ENCODE measurements at regions not wholly inside any gene's neighbourhood (a gene's known extent, or its start where the extent isn't known, plus 50 kb on each side); places are given as distances from the start of the nearest gene placed in this dataset.

GRCh38 chr5:92599217-92599810 is 981.7 kb downstream of the NR2F1-AS1 start:
- DNase-seq = no peak

- DNase-seq = no peak
These were observed 987.0 kb downstream of the NR2F1-AS1 start for GRCh38 chr5:92594031-92594430.

DNA sequence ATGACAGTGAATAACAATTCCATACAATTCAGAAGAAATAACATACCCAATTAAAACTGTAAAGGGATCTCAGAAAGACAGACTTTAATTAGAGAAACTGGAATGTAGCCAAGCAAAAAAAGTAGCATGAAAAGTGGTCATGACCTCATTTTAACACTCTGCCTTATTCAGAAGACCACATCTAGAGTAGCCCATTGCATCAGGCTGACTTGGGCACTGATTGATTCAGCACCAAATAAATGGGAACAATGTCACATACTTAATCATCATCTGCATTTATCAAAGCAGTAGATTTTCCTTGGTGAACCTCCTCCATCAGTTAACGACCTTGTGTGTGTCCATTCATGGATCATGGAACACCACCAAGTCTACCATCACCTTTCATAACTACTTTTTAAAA is 992.1 kb downstream of the NR2F1-AS1 start:
- no peak for DNase-seq

DNA sequence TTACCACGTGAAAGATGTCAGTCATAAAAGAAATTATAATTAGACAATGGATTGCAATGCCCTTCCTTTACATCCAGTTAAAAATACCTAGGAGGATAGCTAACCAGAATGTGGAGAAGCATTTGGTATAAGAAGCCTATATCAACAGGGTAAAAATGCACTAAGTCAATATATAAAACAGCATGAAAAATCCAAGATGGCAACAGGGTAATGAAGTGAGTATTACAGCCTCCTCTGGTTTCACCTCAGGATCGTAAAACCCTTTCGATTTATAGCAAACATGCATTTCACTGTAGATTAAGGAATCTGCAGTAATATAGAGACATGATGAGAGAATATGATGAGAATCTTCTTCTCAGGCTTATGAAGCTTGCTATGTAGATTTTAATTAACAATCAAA is 999.3 kb downstream of the NR2F1-AS1 start:
- no peak for DNase-seq

DNA sequence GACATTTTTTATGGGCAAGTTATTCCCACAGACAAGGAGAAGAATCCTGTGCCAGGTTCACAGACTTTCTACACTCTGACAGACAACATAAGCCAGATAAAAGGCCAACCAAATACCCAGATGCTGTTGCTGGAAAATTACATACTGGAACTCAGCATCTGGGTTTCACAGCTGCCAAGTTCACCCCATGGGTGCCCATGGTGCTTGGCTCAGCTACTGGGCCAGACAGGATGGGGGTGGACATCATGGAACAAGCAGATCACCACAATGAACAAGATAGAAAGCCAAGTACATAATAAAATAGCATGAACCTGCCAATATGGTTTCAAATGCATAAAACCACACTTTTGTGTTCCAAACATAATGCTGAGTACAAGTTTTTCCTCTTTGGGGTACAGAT is 999.8 kb downstream of the NR2F1-AS1 start:
- DNase-seq = no peak

DNA sequence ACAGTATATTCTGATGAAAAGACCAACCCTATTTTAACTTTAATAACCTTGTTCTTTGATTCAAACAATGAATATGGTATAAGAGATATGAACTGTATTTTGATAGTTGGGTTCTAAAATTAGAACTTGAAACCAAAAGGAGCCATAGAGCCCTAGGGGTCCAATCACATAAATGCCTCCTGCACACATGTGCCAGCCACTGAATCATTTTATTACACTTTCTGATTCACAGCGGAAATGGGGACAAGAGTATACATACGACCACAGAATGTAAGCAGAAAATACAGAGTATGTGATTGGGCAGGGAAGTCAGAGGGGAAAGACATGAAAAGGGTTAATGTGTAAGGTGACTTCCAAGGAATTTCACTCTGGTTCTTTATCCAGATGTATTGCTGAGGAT is 1000.2 kb downstream of the NR2F1-AS1 start:
- peak; percentile 4 for DNase-seq

- DNase-seq = no peak
These were observed 1007.0 kb downstream of the NR2F1-AS1 start for GRCh38 chr5:92574023-92574422.

GRCh38 chr5:92568522-92568921 is 1012.5 kb downstream of the NR2F1-AS1 start:
- DNase-seq = no peak

DNA sequence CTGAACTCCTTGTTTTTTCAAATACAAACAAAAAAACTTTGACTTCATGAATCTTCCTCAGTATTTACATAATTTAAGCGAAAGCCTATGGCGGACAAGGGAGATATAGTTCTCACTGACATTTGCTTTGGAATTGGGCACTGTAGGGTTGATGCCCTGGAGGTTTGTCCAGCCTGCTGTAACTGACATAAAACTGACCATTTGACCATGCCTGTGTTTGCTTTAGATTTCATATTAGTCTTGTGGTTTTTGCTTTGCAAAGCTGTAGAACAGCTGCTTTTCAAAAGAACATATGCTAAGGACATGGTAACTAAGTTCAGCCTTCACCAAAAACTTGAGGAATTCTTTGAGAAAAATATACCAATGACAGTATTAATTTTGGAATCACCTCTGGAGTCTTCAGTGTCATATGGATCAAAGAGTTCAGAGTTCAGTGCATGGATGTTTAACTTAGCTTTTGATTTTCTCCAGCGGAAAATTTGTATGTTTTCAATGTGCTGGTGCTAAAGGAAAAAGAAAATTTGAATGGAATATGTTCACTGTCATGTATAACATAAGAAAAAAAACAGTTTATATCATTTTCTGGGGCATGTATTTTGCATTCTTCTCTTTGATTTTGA is 1013.1 kb downstream of the NR2F1-AS1 start:
- DNase-seq = no peak

DNA sequence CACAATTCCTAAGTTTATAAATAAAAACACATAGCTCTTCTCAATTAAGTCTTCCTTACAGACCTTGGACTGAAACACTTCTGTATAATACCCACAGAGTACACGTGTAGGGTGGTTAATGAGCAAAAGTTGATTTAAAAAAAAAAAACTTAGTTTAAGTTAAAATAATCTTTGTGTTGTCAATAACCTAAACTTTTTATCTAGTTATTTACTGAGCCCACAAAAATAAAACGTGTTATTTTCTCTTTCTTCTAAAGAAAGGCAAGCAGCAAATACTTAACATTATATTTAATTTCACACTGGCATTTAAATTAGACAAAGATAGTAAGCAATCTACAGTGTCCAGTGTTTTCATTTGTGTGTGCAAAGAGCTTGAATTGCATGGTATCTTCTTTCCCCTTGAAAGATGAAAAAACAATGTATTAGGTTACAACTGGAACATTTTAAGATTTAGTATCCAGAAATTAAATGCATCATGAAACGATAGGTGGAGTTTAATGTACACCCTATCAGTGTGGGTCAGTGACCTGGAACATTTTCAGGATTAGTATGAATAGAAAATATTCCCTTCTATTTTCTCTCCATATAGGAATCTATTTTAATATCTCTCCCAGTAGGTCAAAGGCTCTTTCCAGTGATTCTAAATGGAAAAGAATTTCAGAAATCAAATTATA is 1014.8 kb downstream of the NR2F1-AS1 start:
- no peak for DNase-seq

DNA sequence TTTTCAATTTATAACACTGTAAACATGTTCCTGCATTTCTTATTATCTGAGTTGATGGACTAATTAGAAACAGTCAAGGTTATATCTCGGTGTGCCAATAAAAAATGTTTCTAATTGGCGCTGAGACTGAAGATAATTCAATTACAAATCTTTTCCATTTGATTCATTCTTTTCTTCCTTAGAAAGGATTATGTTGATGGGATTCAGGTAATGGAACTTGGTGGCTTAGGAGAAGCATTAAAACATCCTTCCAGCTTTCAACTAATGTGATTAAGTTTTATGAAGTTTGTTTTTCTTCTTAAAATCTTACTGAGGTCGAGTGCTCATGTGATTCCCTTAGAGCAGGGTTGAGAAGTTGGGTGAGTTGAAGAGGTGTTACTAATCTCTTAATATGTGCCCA is 1015.3 kb downstream of the NR2F1-AS1 start:
- DNase-seq = no peak

DNA sequence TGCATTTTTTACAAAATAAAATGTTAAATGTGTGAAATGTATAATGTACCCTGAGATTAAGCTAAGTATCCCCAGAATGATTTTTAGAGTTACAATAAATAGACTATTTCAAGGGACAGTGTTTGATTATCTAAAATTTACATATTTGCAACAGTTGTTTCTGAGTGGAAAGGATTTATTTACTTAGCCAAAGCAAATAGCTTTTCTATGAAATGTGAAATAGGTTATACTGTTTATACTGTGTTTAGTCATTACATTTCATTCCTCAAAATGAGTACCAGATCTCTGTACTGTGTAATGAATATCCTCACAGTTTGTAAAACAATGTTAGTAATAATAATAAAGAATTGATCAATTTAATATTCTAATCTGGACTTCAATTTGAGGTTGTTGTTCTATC is 1019.0 kb downstream of the NR2F1-AS1 start:
- DNase-seq = no peak

- DNase-seq = no peak
These were observed 1019.5 kb downstream of the NR2F1-AS1 start for GRCh38 chr5:92561411-92561959.

- no peak for DNase-seq
These were observed 1020.2 kb downstream of the NR2F1-AS1 start for GRCh38 chr5:92560698-92561401.

DNA sequence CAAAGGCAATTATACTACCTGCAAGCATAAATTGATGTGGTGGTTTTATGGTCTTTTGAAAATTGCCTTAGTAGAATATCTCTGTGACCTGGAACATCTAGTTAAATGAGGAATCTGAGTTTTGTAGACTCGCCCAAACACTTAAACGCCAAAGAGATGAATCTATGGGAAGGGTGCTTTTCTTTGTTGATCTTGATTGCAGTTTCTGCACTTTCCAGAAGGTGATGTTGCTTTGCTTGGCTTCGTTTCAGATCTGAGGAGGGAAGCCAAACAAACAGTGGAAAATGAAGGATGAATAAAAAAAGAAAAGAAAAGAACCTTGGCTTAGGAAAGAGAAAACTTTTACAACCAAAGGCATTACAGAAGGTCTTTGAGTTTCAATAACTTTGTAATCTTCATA is 1021.2 kb downstream of the NR2F1-AS1 start:
- DNase-seq = no peak

- DNase-seq = no peak
These were observed 1021.7 kb downstream of the NR2F1-AS1 start for GRCh38 chr5:92559331-92559730.

DNA sequence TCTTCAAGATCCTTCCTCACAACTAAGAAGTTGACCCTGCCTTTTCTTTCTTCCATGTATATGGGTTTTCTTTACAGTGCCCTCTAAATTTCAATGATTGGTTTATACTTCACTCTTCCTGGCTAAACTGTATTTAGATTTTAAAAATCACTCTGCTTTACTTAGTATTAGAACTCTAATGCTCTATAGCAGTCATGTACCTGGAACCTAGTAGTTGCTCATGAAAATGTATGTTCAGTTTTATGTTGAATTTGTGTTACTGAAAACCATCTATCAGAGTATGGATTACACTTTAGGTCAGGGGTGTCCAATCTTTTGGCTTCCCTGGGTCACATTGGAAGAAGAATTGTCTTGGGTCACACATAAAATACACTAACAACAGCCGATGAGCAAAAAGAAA is 1024.3 kb downstream of the NR2F1-AS1 start:
- no peak for DNase-seq

DNA sequence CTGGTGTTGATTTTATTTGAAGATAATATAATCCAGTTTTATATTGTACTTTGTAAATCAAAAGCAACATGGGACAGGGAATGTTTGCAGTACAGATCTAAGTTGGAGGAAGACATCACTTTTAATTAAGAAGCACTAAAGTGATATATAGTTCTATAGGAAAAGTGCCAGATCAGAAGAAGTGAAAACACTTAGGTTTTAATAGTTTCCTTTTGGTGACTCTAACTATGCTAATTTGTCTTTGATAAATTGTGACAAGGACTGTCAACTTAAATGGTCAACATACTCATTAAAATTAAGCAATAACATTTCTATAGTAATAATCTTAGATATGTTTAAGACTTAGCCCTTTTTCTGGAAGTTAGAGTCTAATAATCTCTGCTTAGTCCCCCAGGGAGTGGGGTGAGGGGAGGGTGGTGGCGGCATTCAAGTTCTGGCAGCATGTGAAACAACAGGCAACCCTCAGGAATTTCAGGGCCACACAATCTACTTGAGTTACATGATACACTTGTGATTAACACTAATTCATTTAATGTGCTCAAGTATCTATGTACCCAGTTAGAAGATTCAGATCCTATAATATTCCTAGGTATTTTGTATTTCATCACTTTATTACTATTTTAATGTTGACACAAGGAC is 1026.5 kb downstream of the NR2F1-AS1 start:
- DNase-seq = no peak

DNA sequence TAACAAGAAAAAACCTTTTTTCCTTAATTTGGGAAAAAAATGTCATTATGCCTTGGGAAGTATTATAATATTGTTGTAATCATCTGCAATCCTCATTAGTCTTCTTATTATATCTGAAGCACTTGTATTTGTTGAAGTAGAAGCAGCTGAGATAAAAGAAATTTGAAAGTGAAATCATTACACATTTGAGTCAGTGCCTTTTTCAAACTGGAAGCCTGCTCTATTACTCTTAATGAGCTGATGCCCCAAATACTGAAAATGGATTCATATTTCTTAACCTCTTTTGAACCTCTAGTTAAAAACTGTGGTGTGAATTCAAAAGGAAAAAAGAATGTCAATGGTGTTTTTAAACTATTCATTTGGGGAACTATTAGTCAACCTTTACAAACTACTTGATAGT is 1027.7 kb downstream of the NR2F1-AS1 start:
- no peak for DNase-seq

DNA sequence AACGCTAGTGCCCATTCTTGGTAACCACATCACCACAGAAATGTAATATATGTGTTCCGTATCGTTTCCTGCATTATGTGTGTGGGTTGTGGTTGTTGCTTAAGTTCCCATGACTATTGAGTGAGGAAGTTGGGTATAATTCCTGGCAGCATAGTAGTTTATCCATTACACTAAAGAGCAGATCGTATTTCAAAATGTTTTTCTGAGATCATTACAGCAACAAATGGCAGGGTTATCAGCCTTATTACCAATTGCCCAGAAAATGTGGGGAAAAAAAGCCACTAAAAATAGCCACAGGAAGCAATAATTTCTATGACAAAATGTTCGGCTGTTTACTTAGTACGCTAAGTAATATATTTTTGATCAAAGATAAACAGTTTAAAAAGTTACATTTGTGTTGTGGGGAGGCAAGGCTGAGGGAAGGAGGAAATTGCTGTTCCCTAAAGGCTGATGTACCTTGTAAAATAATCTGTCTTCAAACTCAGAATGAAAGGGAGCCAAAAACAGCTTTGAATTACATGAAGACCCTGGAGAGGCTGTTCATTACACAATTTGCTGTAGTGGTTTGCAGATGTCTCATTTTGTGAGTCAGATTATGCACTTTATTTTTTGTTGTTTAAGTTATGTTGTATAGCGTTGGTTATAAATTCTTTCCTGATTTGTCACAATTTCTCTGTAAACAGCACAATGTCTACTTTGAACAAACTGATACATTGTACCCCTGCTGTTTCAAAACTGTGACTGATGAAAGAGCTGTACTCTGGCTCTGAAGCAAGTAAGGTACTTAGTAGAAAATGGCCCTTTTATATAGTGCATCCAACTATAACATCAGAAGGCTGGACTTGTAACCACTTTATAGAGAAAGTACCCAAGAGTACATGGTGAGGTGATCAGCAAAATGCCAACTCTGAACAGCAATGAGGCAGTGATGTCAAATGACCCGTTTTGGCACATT is 1028.5 kb downstream of the NR2F1-AS1 start:
- peak; percentile 44 for DNase-seq

GRCh38 chr5:92548346-92548745 is 1032.7 kb downstream of the NR2F1-AS1 start:
- no peak for DNase-seq

GRCh38 chr5:92544596-92544995 is 1036.4 kb downstream of the NR2F1-AS1 start:
- no peak for DNase-seq

Data from T1000 (cell line).